CD14-positive monocyte (primary cell): ENCODE measurements at regions not wholly inside any gene's neighbourhood (a gene's known extent, or its start where the extent isn't known, plus 50 kb on each side); places are given as distances from the start of the nearest gene placed in this dataset.
"Not testable (repeated sequence)": the region's sequence is repeated elsewhere in the genome, so short reads cannot be mapped to it uniquely, and the experiment has no call there.

ENCODE experiments used
- DNase-seq, 3 donors: peaks; one replicate each; pipeline ENCODE4 v3.0.0-alpha.2; 2011 to 2022
- H2AFZ ChIP-seq: 2 replicates; pipeline ENCODE4 v1.6.0; 2012; ENCODE audit warnings: mild to moderate bottlenecking, low read depth, low read length, inconsistent platforms; ENCODE audit not compliant: insufficient read depth, poor library complexity, severe bottlenecking
- H3K27ac ChIP-seq, 2 donors: 1 replicate in 1 of 2; 2 replicates in 1 of 2; pipeline ENCODE4 v1.5.1; 2012 to 2013; ENCODE audit warnings: low read length in 2 of 2, control low read depth in 1 of 2, inconsistent platforms in 1 of 2, low read depth in 1 of 2, mild to moderate bottlenecking in 1 of 2
- H3K27me3 ChIP-seq, 2 donors: one replicate each; pipeline versions ENCODE4 v1.6.0 to v1.6.1; 2011 to 2013; ENCODE audit warnings: low read length in 2 of 2; ENCODE audit not compliant: control insufficient read depth in 2 of 2, insufficient read depth in 2 of 2
- H3K36me3 ChIP-seq, 2 donors: replicated peaks in 1 of 2; 1 replicate in 1 of 2; 2 replicates in 1 of 2; pipeline versions ENCODE4 v1.5.1 to v1.6.1; 2012 to 2013; ENCODE audit warnings: low read length in 2 of 2, control low read depth in 1 of 2, inconsistent platforms in 1 of 2, mild to moderate bottlenecking in 1 of 2; ENCODE audit not compliant: insufficient read depth in 2 of 2, control insufficient read depth in 1 of 2
- H3K4me1 ChIP-seq, 2 donors: 1 replicate in 1 of 2; 2 replicates in 1 of 2; pipeline versions ENCODE4 v1.5.1 to v1.6.1; 2012 to 2013; ENCODE audit warnings: low read length in 2 of 2, control low read depth in 1 of 2, inconsistent platforms in 1 of 2, mild to moderate bottlenecking in 1 of 2, moderate library complexity in 1 of 2; ENCODE audit not compliant: insufficient read depth in 2 of 2, control insufficient read depth in 1 of 2
- H3K4me2 ChIP-seq: replicated peaks from 2 replicates; pipeline ENCODE3; 2012; ENCODE audit warnings: low read length, moderate library complexity, mild to moderate bottlenecking; ENCODE audit not compliant: poor library complexity, severe bottlenecking; ENCODE audit errors: extremely low read depth
- H3K4me3 ChIP-seq, 3 experiments: fragments of 200-600 bp in 1 of 3; sonication (generic) in 1 of 3; replicated peaks in 1 of 3; 1 replicate in 2 of 3; 2 replicates in 1 of 3; pipeline ENCODE4 v1.5.1; 2011 to 2013; ENCODE audit warnings: low read length in 3 of 3, mild to moderate bottlenecking in 3 of 3, control low read depth in 2 of 3, low read depth in 2 of 3, inconsistent platforms in 1 of 3, moderate library complexity in 1 of 3
- H3K79me2 ChIP-seq: 2 replicates; pipeline ENCODE4 v1.6.0; 2012; ENCODE audit warnings: mild to moderate bottlenecking, control low read depth, inconsistent platforms, low read length, moderate library complexity; ENCODE audit not compliant: insufficient read depth
- H3K9ac ChIP-seq: 2 replicates; pipeline ENCODE4 v1.6.0; 2017; ENCODE audit warnings: low read length, mild to moderate bottlenecking; ENCODE audit not compliant: insufficient read depth, poor library complexity, severe bottlenecking
- H3K9me3 ChIP-seq, 2 donors: replicated peaks in 1 of 2; 1 replicate in 1 of 2; 2 replicates in 1 of 2; pipeline versions ENCODE4 v1.5.1 to v1.6.1; 2012 to 2013; ENCODE audit warnings: low read length in 2 of 2, control low read depth in 1 of 2; ENCODE audit not compliant: control insufficient read depth in 1 of 2, insufficient read depth in 1 of 2
- H4K20me1 ChIP-seq: 2 replicates; pipeline ENCODE4 v1.6.0; 2012; ENCODE audit warnings: mild to moderate bottlenecking, low read length, control low read depth, moderate library complexity; ENCODE audit not compliant: insufficient read depth
- H3K27ac Mint-ChIP-seq, 7 donors: one replicate each; pipeline ENCODE4 v1.8.0; 2020; ENCODE audit warnings: mild to moderate bottlenecking in 7 of 7, mixed read lengths in 7 of 7, moderate library complexity in 6 of 7, inconsistent platforms in 2 of 7
- H3K27me3 Mint-ChIP-seq, 3 donors: one replicate each; pipeline ENCODE4 v1.8.0; 2021 to 2022; ENCODE audit warnings: low read depth in 3 of 3, mild to moderate bottlenecking in 3 of 3, mixed read lengths in 3 of 3, moderate library complexity in 3 of 3, inconsistent platforms in 1 of 3
- H3K36me3 Mint-ChIP-seq, 2 donors: one replicate each; pipeline ENCODE4 v1.8.0; 2020; ENCODE audit warnings: mixed read lengths in 2 of 2, inconsistent platforms in 1 of 2, mild to moderate bottlenecking in 1 of 2
- H3K4me1 Mint-ChIP-seq: one replicate; pipeline ENCODE4 v1.8.0; 2020; ENCODE audit warnings: mild to moderate bottlenecking, mixed read lengths
- H3K4me3 Mint-ChIP-seq, 2 donors: one replicate each; pipeline ENCODE4 v1.8.0; 2020; ENCODE audit warnings: mild to moderate bottlenecking in 2 of 2, mixed read lengths in 2 of 2, moderate library complexity in 1 of 2
- H3K9me3 Mint-ChIP-seq, 7 donors: one replicate each; pipeline ENCODE4 v1.8.0; 2020 to 2022; ENCODE audit warnings: mixed read lengths in 7 of 7, mild to moderate bottlenecking in 6 of 7, moderate library complexity in 6 of 7, inconsistent platforms in 2 of 7
- CTCF ChIP-seq: fragments of 200-600 bp; IDR thresholded peaks from one replicate; pipeline ENCODE4 v1.8.0; 2022; ENCODE audit warnings: antibody characterized with exemption, mild to moderate bottlenecking
- WGBS: methylation state at CpG from one replicate; pipeline ENCODE4 v1.1.5; 2013; ENCODE audit warnings: missing lambda C conversion rate; ENCODE audit not compliant: insufficient coverage; 5-methylcytosine and 5-hydroxymethylcytosine counted together
- intact Hi-C, 2 donors: fragments of 100-400 bp; cut with micrococcal nuclease; formaldehyde crosslinking; loops; one replicate each; pipeline versions ENCODE4 v1.15.0 to v1.15.1; 2023

DNA sequence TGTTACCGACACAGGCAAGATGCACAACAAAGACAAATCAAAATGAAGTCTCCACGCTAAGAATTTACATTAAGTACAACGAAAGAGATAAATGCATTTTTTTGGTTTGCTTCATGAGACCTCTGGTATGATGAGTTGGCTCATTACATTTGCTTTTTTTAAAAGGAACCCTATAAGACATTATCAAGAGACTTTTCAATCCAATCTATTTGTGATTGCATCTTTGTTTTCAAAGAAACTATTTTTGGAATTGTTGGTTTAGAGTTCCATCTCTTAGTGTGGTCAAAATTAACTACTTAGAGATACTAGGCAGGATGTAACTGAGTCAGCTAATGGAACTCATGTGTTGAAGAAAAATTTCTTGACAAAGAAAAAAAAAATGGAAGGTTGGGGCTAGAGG is 200.1 kb downstream of the ZC3H11B start:
- DNase-seq, result no peak
- peaks cover 0 to 5% of the 10 kb centered on the region in 2 donors for H3K27me3 ChIP-seq
- no peak overlapping the region for H3K4me2 ChIP-seq
- H3K27ac ChIP-seq, result no peak overlapping the region
- no peak overlapping the region for H3K9ac ChIP-seq
- Mint-ChIP-seq H3K27ac (no peak overlapping the region), H3K27me3 (peaks cover 0 to 10% (median 0%) of the 10 kb centered on the region in 3 donors), H3K9me3 (peaks cover 0 to 7% (median 0%) of the 10 kb centered on the region in 7 donors), H3K4me1 (no peaks in the 10 kb centered on the region), H3K4me3 (no peak overlapping the region), H3K36me3 (no peaks in the 10 kb centered on the region)
- H4K20me1 ChIP-seq, result no peaks in the 10 kb centered on the region
- no peak overlapping the region for H2AFZ ChIP-seq
- H3K9me3 ChIP-seq, result no peaks in the 10 kb centered on the region
- no peaks in the 10 kb centered on the region for H3K4me1 ChIP-seq
- WGBS, result no CpG with 5 or more reads among the region's 3 CpGs
- H3K36me3 ChIP-seq, result no peaks in the 10 kb centered on the region
- TF ChIP-seq CTCF, result no peak
- H3K4me3 ChIP-seq, result no peak overlapping the region
- intact Hi-C loops, result no loop called here
- H3K79me2 ChIP-seq, result no peaks in the 10 kb centered on the region

- H3K4me3 Mint-ChIP-seq, intact Hi-C loops, H3K9me3 Mint-ChIP-seq, H3K4me1 ChIP-seq, H3K4me2 ChIP-seq, H3K36me3 Mint-ChIP-seq, DNase-seq, H3K4me1 Mint-ChIP-seq, H3K9ac ChIP-seq, H2AFZ ChIP-seq, H3K4me3 ChIP-seq, H3K27ac ChIP-seq, H3K27ac Mint-ChIP-seq, H3K79me2 ChIP-seq, H4K20me1 ChIP-seq, H3K36me3 ChIP-seq, H3K9me3 ChIP-seq, H3K27me3 Mint-ChIP-seq, H3K27me3 ChIP-seq: not testable (repeated sequence)
- WGBS, result no CpG with 5 or more reads among the region's 22 CpGs
Observed at GRCh38 chr1:219410721-219411120, 202.2 kb downstream of the ZC3H11B start.
